Activated naive CD8-positive, alpha-beta T cell treated with anti-CD3 and anti-CD28 coated beads, Interleukin-2, amount 50 U/mL, for 16 hours (primary cell): ENCODE measurements at regions not wholly inside any gene's neighbourhood (a gene's known extent, or its start where the extent isn't known, plus 50 kb on each side); places are given as distances from the start of the nearest gene placed in this dataset.
"Not testable (repeated sequence)": the region's sequence is repeated elsewhere in the genome, so short reads cannot be mapped to it uniquely, and the experiment has no call there.

Source experiments
- DNase-seq: peaks from one replicate; pipeline ENCODE4 v3.0.0-alpha.2; 2020; ENCODE audit warnings: low read depth, low spot score

DNA sequence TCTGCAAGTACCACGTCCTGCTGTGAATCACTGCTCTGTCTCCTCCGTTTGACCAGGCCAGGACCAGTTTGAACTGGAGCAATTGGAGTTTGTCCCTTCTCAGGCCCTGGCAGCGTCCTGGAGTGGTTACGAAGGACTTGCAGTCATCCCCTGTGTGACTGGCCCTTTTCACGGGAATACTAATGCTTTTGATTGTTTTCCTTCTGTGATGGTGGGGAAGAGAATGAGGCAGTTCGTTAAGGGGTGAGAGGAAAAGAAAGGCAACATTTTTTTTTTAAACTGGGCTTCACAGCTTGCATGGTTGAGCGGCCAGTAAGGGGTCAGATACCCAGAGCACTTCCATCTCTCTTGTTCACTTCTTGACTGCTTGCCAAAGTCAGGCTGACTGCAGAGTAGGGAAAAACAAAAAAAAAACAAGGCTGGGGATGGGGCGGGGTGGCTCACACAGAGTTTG is 153.5 kb upstream of the STK32A start:
- DNase-seq, result no peak

- DNase-seq, result no peak
Measured at GRCh38 chr5:147084702-147085101, 150.1 kb upstream of the STK32A start.

DNA sequence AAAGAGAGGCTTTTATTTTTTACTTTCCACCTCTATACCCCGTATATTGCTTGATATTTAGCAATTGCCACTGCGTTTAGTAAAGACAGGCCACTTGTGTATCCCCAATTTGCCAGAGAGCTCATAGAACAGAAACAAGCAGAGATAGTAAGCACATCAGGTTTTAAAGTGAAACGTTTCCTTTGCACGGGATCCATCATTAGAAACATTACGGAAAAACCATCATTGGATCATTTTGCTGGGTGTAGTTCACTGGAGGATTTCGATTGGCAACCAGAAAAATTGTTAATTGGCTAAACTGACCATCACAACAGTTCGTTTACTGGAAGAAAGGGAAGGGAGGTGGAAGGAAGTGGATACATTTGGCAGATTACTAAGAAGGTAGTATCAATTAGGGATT is 149.4 kb upstream of the STK32A start:
- DNase-seq, result no peak

- DNase-seq, result no peak
Measured at GRCh38 chr5:147092044-147092443, 142.8 kb upstream of the STK32A start.

DNA sequence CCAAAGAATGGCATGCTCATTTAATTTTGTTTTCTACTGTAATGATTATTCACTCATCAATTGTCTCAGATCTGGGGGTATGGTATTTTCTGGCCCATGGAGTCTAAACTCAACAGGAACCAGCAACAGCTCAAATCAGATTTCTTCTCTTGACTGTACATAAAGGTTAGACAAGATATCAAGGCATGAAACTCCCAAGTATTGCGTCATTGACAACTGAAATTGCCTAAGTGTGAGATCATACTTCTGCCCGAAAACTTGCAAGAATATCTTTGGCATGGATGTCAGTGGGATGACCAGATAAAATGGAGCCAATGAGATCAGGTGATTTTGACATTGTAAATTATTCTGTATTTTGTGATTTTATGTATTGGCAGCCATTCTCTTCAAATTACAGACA is 141.7 kb upstream of the STK32A start:
- no peak for DNase-seq

DNA sequence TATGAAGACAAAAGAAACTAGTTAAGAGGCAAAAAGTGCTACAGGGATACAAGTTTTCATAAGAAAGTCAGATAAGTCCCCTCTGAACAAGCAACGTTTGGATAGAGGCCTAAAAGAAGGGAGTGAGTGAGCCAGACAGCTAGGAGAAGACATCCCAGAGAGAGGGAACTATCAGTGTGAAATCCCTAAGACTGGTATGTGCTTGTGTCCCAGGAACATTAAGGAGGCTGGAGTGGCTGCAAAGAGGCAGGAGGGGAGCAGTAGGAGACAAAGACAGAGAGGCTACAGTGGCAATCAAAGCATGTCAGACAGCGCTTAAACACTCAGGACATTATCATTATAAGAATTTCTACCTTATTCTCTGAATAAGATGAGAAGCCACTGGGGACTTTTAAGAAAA is 139.1 kb upstream of the STK32A start:
- no peak for DNase-seq

- no peak for DNase-seq
Measured at GRCh38 chr5:147098233-147098790, 136.5 kb upstream of the STK32A start.

DNA sequence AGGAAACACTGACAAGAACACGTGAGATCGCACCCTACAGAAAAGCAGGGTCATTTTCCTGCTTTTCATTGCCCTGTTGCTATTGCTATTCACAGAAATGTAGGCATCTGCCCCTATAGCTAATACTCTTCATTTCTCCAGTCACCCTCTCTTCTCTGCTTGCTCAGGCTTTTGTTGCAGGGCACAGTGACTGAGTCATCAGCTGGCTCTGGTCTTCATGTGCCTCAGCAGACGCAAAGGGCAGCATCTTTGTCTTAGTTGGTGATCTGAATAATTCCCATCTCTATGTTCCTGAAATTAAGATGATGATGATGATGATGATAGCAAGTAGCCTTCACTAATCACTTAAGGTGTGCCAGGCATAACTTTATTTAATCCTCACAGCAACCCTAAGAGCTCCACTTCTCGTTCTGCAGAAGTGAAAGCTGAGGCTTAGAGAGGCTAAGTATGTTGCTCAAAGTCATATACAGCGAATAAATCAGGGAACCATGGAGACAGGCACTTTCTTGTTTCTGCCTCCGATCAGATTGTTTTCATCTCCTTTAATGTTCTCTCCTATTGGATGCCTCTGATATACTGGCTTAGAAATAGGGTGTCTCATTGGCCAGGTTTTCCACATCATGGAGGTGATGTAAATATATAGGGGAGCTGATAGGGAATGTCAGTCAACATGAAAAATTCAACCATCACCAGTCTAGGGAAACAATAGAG is 133.0 kb upstream of the STK32A start:
- no peak for DNase-seq

- DNase-seq, result no peak
Measured at GRCh38 chr5:147112899-147113298, 121.9 kb upstream of the STK32A start.

DNA sequence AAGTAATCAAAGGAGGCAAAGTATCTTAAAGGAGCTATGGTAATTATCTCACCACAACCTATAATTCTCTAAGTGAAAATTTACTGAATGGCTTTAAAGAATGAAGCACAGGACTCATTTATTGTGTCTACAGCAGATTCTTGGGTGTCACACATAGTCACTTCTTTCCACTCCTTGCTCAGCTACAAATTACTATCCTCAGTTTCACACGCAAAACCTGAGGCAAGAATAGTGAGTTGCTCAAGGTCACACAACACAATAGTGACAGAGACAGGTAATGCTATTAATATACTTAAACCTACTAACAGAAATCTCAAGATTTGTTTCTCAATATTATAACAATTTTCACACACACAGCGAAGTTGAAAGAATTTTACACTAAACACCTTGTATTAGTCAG is 120.9 kb upstream of the STK32A start:
- no peak for DNase-seq

- DNase-seq, result not testable (repeated sequence)
Measured at GRCh38 chr5:147139759-147140158, 95.1 kb upstream of the STK32A start.

DNA sequence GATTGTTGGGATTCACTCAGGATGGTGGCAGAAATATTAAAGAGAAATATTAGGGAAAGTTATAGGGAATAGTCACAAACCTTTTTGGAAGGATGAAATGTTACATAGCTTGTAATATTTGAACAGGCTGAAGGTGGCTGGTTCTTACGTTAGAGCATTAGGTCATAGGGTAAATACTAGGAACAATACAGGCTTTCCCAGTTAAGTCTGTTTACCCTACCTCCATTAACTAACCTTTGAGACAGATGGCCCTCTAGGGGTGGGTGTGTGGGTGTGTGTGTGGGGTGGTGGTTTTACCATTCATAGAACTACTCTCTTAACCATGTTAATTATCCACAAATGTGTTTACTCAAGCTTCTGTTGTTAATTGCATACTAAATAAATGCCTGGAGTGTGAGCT is 94.3 kb upstream of the STK32A start:
- no peak for DNase-seq

DNA sequence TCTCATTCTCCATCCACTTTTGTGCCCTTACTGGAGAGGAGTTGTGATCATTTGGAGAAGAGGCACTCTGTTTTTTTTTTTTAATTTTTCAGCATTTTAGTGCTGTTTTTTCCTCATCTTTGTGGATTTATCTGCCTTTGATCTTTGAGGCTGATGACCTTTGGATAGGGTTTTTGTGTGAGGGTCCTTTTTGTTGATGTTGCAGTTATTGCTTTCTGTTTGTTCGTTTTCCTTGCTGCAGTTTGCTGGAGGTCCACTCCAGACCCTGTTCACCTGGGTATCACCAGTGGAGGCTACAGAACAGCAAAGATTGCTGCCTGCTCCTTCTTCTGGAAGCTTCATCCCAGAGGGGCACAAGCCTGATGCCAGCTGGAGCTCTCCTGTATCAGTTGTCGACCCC is 93.2 kb upstream of the STK32A start:
- not testable (repeated sequence) for DNase-seq

DNA sequence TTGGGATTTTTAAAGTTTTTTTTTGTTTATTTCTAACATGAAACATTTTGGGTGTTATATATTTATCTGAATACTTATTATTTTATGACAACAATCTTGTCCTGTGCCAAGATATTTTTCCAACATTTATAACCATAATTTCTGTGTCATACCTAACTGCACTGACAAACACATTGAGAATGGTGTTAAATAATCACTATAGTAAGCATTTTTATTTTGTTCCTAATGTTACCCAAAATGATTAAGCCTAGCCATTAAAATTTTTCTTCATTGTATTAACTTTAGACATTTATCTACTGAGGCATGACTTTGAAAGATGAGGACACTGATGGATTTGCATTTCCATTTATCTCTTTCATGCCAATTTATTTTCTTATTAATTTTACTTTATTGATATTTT is 91.6 kb upstream of the STK32A start:
- no peak for DNase-seq

DNA sequence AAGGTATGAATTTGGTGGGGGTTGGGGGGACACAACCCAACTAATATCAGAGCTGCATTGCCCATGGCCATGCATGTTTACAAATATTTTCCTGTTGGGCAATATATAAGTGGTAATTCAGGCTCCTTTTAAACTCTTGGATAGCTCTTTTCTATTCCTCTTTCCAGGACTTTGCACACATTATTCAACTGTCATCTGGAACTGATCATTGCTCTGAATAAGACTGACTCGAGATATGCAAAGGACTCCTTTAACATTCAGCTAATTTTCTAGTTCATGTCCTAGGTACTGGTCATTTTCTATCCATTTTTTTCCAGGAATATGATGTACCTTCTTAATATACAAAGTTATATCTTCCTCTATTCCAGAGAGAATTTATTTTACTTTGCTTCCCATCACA is 89.5 kb upstream of the STK32A start:
- DNase-seq, result no peak

DNA sequence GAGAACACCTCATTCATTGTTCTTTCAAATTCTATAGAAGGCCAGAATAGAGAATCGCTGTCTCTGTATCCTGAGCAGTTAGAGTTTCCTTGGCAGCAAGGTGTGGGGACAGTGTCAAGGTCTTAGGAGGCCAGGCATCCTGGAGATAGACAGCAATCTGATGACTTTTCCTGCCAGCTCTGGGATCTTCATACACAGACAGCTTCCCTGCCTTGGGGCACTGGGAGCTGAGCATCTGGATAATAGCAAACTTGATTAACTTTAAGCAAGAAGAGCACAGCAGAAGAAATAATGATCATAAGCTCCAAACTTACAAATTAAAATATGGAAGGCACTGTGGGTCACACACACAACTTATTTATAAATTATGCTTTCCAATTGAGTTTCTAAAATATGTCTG is 86.1 kb upstream of the STK32A start:
- no peak for DNase-seq

- DNase-seq, result no peak
Measured at GRCh38 chr5:147152086-147152485, 82.7 kb upstream of the STK32A start.

GRCh38 chr5:147154809-147155208 is 80.0 kb upstream of the STK32A start:
- DNase-seq, result no peak

DNA sequence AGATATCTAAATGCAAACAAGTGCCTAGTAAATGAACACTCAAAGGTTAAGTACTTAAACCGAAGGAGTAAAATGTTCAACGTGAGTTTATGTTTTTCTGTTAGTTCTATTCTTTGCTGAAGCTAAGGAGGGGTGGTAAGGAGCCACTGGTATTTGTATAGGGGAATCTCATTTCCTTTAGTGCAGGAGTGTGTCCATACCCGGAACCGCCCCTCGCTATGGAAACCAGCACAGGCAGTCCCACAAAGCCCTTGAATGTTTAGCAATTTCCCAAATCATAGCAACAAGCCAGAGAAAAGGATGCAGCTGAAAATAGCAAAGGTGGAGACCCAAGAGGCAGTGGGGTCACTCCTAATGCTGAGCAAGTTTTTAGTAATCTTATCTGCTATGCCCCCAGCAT is 78.8 kb upstream of the STK32A start:
- DNase-seq, result no peak

DNA sequence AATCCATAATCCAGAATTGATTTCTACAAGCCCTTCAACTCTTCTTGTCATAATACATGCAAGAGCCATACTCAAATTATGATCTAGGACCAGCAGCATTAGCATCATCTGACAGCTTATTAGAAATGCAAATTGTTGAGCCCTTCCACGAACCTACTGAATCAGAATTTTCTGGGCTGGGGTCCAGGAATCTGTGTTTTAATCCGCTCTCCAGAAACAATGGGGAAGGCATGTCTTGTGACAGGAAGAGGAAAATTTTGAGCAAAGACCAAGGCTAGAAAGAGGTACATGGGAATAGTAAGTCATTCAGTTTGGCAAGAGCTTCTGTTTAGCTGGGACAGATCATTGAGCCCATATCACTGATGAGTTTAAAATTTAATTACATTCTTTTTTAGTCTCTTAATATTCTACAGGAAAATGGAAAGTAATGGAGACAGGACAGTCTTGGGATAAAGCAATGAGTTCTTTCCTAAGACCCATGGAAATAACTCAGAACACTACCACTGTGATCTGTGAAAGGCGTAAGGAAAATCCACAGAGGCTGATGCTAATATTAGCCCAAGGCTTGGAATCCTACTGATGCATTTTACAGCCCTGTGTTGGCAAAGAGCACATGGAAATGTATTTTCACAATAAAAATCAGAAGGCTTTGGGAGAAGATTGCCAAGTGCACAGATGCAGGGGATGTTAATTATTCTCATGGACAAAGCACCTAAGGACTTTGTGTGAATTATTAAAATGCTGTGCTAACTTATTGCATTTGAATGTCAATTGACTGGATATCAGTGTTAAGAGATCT is 73.7 kb upstream of the STK32A start:
- no peak for DNase-seq

GRCh38 chr5:147162740-147163139 is 72.1 kb upstream of the STK32A start:
- no peak for DNase-seq

- DNase-seq, result no peak
Measured at GRCh38 chr5:147167529-147167928, 67.3 kb upstream of the STK32A start.
